Activated naive CD4-positive, alpha-beta T cell treated with anti-CD3 and anti-CD28 coated beads, Interleukin-2, amount 50 U/mL, for 72 hours (primary cell): ENCODE measurements at regions not wholly inside any gene's neighbourhood (a gene's known extent, or its start where the extent isn't known, plus 50 kb on each side); places are given as distances from the start of the nearest gene placed in this dataset.
"Not testable (repeated sequence)": the region's sequence is repeated elsewhere in the genome, so short reads cannot be mapped to it uniquely, and the experiment has no call there.

ENCODE experiments used
- ATAC-seq, 2 donors: fragments of 150-1000 bp; cut with Tn5 transposase; 2 replicates each; pipeline ENCODE4 v1.10.0; 2021; ENCODE audit warnings: mild to moderate bottlenecking in 2 of 2, moderate library complexity in 2 of 2
- DNase-seq, 2 donors: peaks; one replicate each; pipeline ENCODE4 v3.0.0; 2021 to 2022; ENCODE audit warnings: low spot score in 2 of 2
- H3K27ac Mint-ChIP-seq, 2 donors: one replicate each; pipeline ENCODE4 v1.8.0; 2022; ENCODE audit warnings: mild to moderate bottlenecking in 2 of 2, mixed read lengths in 2 of 2
- H3K36me3 Mint-ChIP-seq, 2 donors: one replicate each; pipeline ENCODE4 v1.8.0; 2022; ENCODE audit warnings: mixed read lengths in 2 of 2
- H3K9me3 Mint-ChIP-seq, 2 donors: one replicate each; pipeline ENCODE4 v1.8.0; 2022; ENCODE audit warnings: mixed read lengths in 2 of 2

GRCh38 chr3:81072591-81072990 lies 688.9 kb downstream of the GBE1 start:
- Mint-ChIP-seq H3K9me3 (peaks cover 5 to 17% of the 10 kb centered on the region in 2 donors), H3K36me3 (no peaks in the 10 kb centered on the region), H3K27ac (no peak overlapping the region)
- no peak for ATAC-seq
- no peak for DNase-seq

GRCh38 chr3:81068546-81068945 lies 692.9 kb downstream of the GBE1 start:
- ATAC-seq, result no peak
- Mint-ChIP-seq H3K36me3 (peaks cover 8 to 22% of the 10 kb centered on the region in 2 donors), H3K27ac (no peak overlapping the region), H3K9me3 (peaks cover 26 to 31% of the 10 kb centered on the region in 2 donors)
- DNase-seq, result no peak

GRCh38 chr3:81063896-81064295 lies 697.5 kb downstream of the GBE1 start:
- Mint-ChIP-seq H3K9me3 (peaks cover 21 to 24% of the 10 kb centered on the region in 2 donors), H3K36me3 (peaks cover 8 to 22% of the 10 kb centered on the region in 2 donors), H3K27ac (no peak overlapping the region)
- DNase-seq (no peak), ATAC-seq (no peak)

- H3K27ac Mint-ChIP-seq, H3K36me3 Mint-ChIP-seq, DNase-seq, H3K9me3 Mint-ChIP-seq, ATAC-seq: not testable (repeated sequence)
Measured at GRCh38 chr3:81051133-81051532, 710.3 kb downstream of the GBE1 start.

DNA sequence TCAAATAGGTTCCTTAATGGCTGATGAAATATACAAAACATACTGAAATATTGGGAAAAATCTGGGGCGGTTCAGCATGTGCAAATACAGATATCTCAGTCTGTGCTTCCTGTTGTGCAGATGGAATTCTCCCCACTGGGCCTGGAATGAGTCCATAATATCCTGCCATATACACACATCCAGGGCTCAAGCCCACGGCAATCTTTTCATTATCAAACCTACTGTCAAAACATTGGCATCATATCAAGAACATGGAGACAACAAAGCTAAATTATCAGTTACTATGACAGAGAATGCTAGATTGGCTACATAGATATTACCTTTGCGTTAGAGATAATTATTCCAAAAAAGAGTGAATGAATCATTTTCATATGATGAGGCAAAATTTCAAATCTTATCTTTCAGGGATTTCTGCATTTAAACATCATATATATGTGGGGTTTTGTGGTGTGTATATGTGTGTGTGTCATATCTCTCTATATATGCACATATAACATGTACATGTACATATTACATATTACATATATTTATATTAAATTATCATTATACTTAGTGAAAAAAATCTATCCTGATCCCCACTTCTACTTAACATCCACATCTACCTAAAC lies 713.3 kb downstream of the GBE1 start:
- H3K9me3 Mint-ChIP-seq, result peaks cover 8 to 11% of the 10 kb centered on the region in 2 donors
- DNase-seq (no peak), ATAC-seq (no peak)
- H3K27ac Mint-ChIP-seq, result no peak overlapping the region
- no peaks in the 10 kb centered on the region for H3K36me3 Mint-ChIP-seq

- DNase-seq (no peak), ATAC-seq (no peak)
- Mint-ChIP-seq H3K36me3 (no peaks in the 10 kb centered on the region), H3K9me3 (peaks cover 8 to 11% of the 10 kb centered on the region in 2 donors), H3K27ac (no peak overlapping the region)
Measured at GRCh38 chr3:81045976-81046375, 715.5 kb downstream of the GBE1 start.

- no peaks in the 10 kb centered on the region for H3K36me3 Mint-ChIP-seq
- no peak for DNase-seq
Measured at GRCh38 chr3:81045246-81045645, 716.2 kb downstream of the GBE1 start.

GRCh38 chr3:81043660-81044199 lies 717.7 kb downstream of the GBE1 start:
- no peak overlapping the region for H3K27ac Mint-ChIP-seq
- ATAC-seq, result no peak
- peaks cover 9 to 14% of the 10 kb centered on the region in 2 donors for H3K9me3 Mint-ChIP-seq
- no peak for DNase-seq
- H3K36me3 Mint-ChIP-seq, result no peaks in the 10 kb centered on the region

More at GRCh38 chr3:81045246-81045645, 716.2 kb downstream of the GBE1 start:
- Mint-ChIP-seq H3K27ac (no peak overlapping the region), H3K9me3 (peaks cover 8 to 10% of the 10 kb centered on the region in 2 donors)
- no peak for ATAC-seq

DNA sequence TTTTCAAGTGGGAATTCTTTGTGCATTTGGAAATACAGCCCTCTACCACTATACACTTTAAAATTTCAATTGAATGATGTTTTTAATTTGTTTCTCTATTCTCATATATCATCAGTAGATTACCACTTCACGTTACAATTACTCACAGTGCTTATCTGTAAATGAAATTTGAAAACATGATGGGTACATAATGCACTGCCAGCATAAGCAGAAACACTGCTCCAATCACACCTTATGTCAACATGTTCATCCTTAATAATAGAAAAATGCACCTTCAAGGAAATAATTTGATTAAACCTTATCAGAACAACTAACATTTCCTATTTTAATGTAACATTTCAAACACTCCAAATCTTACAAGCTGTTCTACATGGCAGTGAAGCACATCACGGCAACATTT lies 718.4 kb downstream of the GBE1 start:
- Mint-ChIP-seq H3K9me3 (peaks cover 9 to 11% of the 10 kb centered on the region in 2 donors), H3K36me3 (no peaks in the 10 kb centered on the region), H3K27ac (no peak overlapping the region)
- ATAC-seq (no peak), DNase-seq (no peak)

DNA sequence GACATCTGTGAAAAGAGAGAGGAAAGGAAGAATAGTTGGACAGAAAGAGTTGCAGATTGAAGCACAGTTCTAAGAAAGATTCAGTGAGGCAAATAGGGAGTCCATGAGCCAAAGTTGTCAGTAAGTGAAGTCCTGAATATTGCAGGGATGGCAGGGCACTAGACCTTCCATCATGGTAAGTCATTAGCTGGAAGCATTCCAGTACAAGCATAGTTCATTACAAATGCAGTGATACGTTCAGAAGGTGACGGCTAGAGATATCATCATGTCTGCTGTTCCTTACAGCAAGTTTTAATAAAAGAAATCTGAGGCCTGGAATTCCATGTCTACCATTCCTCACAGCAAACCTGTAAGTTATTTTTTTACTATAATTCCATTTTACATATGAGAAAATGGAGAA lies 720.1 kb downstream of the GBE1 start:
- no peak for DNase-seq
- Mint-ChIP-seq H3K36me3 (no peaks in the 10 kb centered on the region), H3K9me3 (peaks cover 9 to 10% of the 10 kb centered on the region in 2 donors), H3K27ac (no peak overlapping the region)
- ATAC-seq, result no peak

DNA sequence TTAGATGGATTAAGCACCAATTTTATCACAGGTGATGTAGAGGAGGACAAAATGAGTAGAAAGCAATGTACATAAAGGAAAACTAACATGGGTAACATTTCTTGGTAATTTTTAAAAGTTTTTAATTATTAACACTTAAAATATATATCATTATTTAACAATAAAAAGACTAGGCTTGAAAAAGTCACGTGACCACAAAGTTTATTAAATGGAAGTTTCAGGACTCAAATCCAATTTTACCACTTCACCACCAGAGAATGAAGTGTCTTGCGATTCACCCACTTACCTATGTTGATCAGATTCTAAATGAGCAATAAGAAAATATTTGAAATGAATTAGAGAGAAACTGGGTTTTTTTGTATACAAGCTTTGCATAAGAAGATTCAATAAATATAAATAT lies 721.3 kb downstream of the GBE1 start:
- no peaks in the 10 kb centered on the region for H3K36me3 Mint-ChIP-seq
- ATAC-seq (no peak), DNase-seq (no peak)
- peaks cover 6% of the 10 kb centered on the region in 2 donors for H3K9me3 Mint-ChIP-seq
- no peak overlapping the region for H3K27ac Mint-ChIP-seq

- Mint-ChIP-seq H3K27ac (no peak overlapping the region), H3K36me3 (no peaks in the 10 kb centered on the region), H3K9me3 (peaks cover 2 to 3% of the 10 kb centered on the region in 2 donors)
- ATAC-seq (no peak), DNase-seq (no peak)
Measured at GRCh38 chr3:81033684-81034083, 727.8 kb downstream of the GBE1 start.

DNA sequence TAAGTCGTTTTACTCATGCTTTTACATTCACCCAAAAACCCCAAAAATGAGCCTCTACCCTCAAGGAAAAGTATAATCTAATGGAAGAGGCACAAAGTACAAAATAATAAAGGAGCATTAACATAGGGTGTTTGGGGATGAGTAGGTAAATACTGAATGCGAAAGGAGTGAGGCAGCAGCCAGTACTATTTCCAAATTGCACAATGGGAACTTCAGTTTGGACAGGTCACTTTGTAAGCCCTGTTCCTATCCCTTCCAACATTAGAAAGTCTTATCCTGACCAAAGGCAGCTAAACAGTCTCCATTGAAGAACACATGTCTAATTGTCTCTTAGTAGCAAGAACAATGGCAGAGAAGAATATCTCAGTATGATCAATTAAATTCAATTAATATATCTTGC lies 728.3 kb downstream of the GBE1 start:
- Mint-ChIP-seq H3K9me3 (peaks cover 3 to 4% of the 10 kb centered on the region in 2 donors), H3K27ac (no peak overlapping the region), H3K36me3 (no peaks in the 10 kb centered on the region)
- DNase-seq (no peak), ATAC-seq (no peak)

GRCh38 chr3:81029861-81030260 lies 731.6 kb downstream of the GBE1 start:
- Mint-ChIP-seq H3K27ac (no peak overlapping the region), H3K9me3 (peaks cover 3 to 4% of the 10 kb centered on the region in 2 donors), H3K36me3 (no peaks in the 10 kb centered on the region)
- DNase-seq (no peak), ATAC-seq (no peak)

DNA sequence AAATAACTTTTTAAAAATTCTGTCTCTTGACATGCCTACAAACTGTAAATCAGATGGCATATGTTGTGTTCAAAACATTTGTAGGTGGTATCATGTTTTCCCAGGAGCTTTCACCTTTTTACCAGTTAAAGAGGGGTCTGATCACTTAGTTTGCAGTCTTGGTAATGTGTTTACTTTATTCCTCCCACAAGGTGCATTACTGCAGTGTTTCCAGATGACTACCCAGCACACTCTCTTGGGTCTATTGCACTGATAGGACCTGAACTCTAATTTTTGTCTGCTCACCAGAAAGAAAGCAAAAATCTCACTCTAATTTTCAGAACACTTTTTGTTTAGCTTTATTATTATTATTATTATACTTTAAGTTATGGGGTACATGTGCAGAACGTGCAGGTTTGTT lies 734.1 kb downstream of the GBE1 start:
- peaks cover 3 to 4% of the 10 kb centered on the region in 2 donors for H3K9me3 Mint-ChIP-seq
- no peaks in the 10 kb centered on the region for H3K36me3 Mint-ChIP-seq
- ATAC-seq (no peak), DNase-seq (no peak)
- H3K27ac Mint-ChIP-seq, result no peak overlapping the region

DNA sequence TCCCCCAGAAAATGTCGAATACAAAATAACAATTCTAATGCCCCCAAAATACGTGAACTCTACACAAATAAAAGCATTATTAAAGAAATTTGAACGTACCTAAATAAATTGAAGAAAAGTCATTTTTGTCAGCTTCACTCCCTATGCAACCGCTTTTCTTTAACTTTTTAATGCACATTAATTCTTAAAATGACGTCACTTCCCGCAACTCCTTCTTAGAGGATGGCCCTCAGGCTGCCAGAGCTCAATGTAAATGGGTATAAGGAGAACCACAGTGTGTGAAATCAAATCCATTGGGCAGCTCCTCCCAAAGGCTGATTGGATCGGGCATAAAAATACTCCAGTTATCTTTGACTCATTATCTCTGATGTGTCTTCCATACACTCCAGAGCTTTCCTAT lies 736.9 kb downstream of the GBE1 start:
- Mint-ChIP-seq H3K36me3 (no peaks in the 10 kb centered on the region), H3K9me3 (peaks cover 3 to 4% of the 10 kb centered on the region in 2 donors), H3K27ac (no peak overlapping the region)
- ATAC-seq (no peak), DNase-seq (no peak)

DNA sequence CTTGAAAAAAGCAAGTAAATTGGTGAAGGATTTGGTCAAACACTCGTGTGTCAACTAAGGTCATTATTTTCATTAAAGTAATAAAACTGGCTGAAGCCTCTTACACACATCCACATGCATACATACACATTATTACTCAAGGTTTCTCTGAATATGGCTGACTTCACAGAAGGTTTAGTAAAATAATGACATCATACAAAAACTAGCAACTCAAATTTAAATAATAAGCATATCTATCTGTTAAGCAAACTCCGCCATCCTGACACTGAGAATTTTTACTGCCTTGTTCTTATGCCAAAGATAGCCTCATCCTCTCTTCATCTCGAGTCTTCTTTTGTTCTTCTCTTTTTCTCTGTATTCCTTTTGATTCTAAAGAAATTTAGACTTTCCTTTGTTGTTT lies 739.1 kb downstream of the GBE1 start:
- ATAC-seq, result no peak
- DNase-seq, result no peak
- Mint-ChIP-seq H3K36me3 (no peaks in the 10 kb centered on the region), H3K27ac (no peak overlapping the region), H3K9me3 (peaks cover 5 to 8% of the 10 kb centered on the region in 2 donors)

- no peak for ATAC-seq
- no peak for DNase-seq
- no peak overlapping the region for H3K27ac Mint-ChIP-seq
- peaks cover 5 to 6% of the 10 kb centered on the region in 2 donors for H3K36me3 Mint-ChIP-seq
- peaks cover 24 to 26% of the 10 kb centered on the region in 2 donors for H3K9me3 Mint-ChIP-seq
Measured at GRCh38 chr3:81013360-81013759, 748.1 kb downstream of the GBE1 start.
